ENCODE measurements at regions not wholly inside any gene's neighbourhood (a gene's known extent, or its start where the extent isn't known, plus 50 kb on each side); places are given as distances from the start of the nearest gene placed in this dataset.

- no peak overlapping the region for H3K27ac ChIP-seq (ENCODE audit: insufficient read depth, low read length, poor library complexity, severe bottlenecking)
- no peak for ATAC-seq (ENCODE audit: low read depth in 2 of 2)
- H3K4me3 ChIP-seq (ENCODE audit: low read depth, low read length), result no peak overlapping the region
- no peaks in the 10 kb centered on the region for H3K4me1 Mint-ChIP-seq
- H3K9me3 ChIP-seq (ENCODE audit: control insufficient read depth in 2 of 2, low read length in 2 of 2), result no peaks in the 10 kb centered on the region
- no peak for DNase-seq
- H3K4me3 Mint-ChIP-seq, result no peak overlapping the region
- H3K4me1 ChIP-seq (ENCODE audit: control insufficient read depth, insufficient read depth, low read length, poor library complexity, severe bottlenecking), result no peaks in the 10 kb centered on the region
- no peaks in the 10 kb centered on the region for H3K36me3 Mint-ChIP-seq
- no peaks in the 10 kb centered on the region for H3K27me3 ChIP-seq (ENCODE audit: control insufficient read depth, insufficient read depth, low read length)
- no peaks in the 10 kb centered on the region for H3K36me3 ChIP-seq (ENCODE audit: control insufficient read depth, insufficient read depth, low read length)
- H3K9me3 Mint-ChIP-seq, result peaks cover 0 to 2% (median 0%) of the 10 kb centered on the region in 7 donors
- no peak overlapping the region for H3K27ac Mint-ChIP-seq
- no peaks in the 10 kb centered on the region for H3K27me3 Mint-ChIP-seq
Observed at GRCh38 chr18:73848656-73849055, 299.0 kb downstream of the FBXO15 start.

- no peaks in the 10 kb centered on the region for H3K36me3 Mint-ChIP-seq
- Histone ChIP-seq H3K36me3 (ENCODE audit: control insufficient read depth, insufficient read depth, low read length) (no peaks in the 10 kb centered on the region), H3K4me1 (ENCODE audit: control insufficient read depth, insufficient read depth, low read length, poor library complexity, severe bottlenecking) (no peaks in the 10 kb centered on the region), H3K27ac (ENCODE audit: insufficient read depth, low read length, poor library complexity, severe bottlenecking) (no peak overlapping the region), H3K9me3 (ENCODE audit: control insufficient read depth in 2 of 2, low read length in 2 of 2) (no peaks in the 10 kb centered on the region), H3K4me3 (ENCODE audit: low read depth, low read length) (no peak overlapping the region), H3K27me3 (ENCODE audit: control insufficient read depth, insufficient read depth, low read length) (no peaks in the 10 kb centered on the region)
- no peaks in the 10 kb centered on the region for H3K27me3 Mint-ChIP-seq
- H3K4me1 Mint-ChIP-seq, result peaks cover 0 to 9% (median 2%) of the 10 kb centered on the region in 4 donors
- H3K27ac Mint-ChIP-seq, result no peak overlapping the region
- H3K9me3 Mint-ChIP-seq, result no peaks in the 10 kb centered on the region
- no peak overlapping the region for H3K4me3 Mint-ChIP-seq
- ATAC-seq (ENCODE audit: low read depth in 2 of 2) (no peak), DNase-seq (no peak)
Observed at GRCh38 chr18:73843455-73843854, 304.2 kb downstream of the FBXO15 start.

DNA sequence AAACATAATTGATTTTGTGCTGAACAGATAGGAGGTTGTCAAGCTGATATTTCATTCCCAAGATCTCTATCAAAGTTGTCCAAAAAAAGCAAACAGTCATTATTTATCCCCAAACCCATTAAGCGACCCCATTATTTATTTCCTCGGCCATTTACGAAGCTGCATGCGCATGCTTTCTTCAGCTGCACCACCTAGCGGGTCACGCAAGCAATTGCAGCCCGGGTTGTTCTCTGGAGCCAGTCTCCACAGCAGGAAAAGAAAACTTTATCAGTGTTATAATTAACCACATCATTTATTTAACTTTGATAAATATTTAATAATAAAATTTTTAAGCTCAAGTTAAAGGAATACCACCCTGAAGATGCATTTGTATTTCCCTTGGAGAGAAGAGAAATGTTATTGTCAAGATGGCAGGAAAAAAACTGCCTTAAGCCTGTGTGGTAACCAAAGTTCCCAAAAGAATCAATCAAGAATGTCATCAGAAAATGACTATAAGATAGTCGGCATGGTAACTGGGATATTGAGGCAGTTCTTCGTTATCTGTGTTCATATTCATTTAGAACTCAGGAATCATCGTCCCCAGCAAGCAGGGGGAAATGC lies 304.7 kb downstream of the FBXO15 start:
- no peaks in the 10 kb centered on the region for H3K27me3 ChIP-seq (ENCODE audit: control insufficient read depth, insufficient read depth, low read length)
- no peak overlapping the region for H3K27ac ChIP-seq (ENCODE audit: insufficient read depth, low read length, poor library complexity, severe bottlenecking)
- DNase-seq (peak in 2 of 3 donors; percentile 21 to 47), ATAC-seq (ENCODE audit: low read depth in 2 of 2) (no peak)
- no peaks in the 10 kb centered on the region for H3K9me3 Mint-ChIP-seq
- H3K36me3 Mint-ChIP-seq, result no peaks in the 10 kb centered on the region
- no peaks in the 10 kb centered on the region for H3K27me3 Mint-ChIP-seq
- H3K27ac Mint-ChIP-seq, result no peak overlapping the region
- H3K4me3 ChIP-seq (ENCODE audit: low read depth, low read length), result peak overlapping the region; percentile 60
- peaks cover 0 to 9% (median 2%) of the 10 kb centered on the region in 4 donors for H3K4me1 Mint-ChIP-seq
- peak overlapping the region in 3 of 4 donors; percentile 61 to 79 (median 62) for H3K4me3 Mint-ChIP-seq
- no peaks in the 10 kb centered on the region for H3K4me1 ChIP-seq (ENCODE audit: control insufficient read depth, insufficient read depth, low read length, poor library complexity, severe bottlenecking)
- no peaks in the 10 kb centered on the region for H3K9me3 ChIP-seq (ENCODE audit: control insufficient read depth in 2 of 2, low read length in 2 of 2)
- H3K36me3 ChIP-seq (ENCODE audit: control insufficient read depth, insufficient read depth, low read length), result no peaks in the 10 kb centered on the region

GRCh38 chr18:73841661-73842060 lies 306.0 kb downstream of the FBXO15 start:
- no peaks in the 10 kb centered on the region for H3K9me3 ChIP-seq (ENCODE audit: control insufficient read depth in 2 of 2, low read length in 2 of 2)
- no peak overlapping the region for H3K4me3 Mint-ChIP-seq
- H3K4me1 ChIP-seq (ENCODE audit: control insufficient read depth, insufficient read depth, low read length, poor library complexity, severe bottlenecking), result no peaks in the 10 kb centered on the region
- H3K36me3 ChIP-seq (ENCODE audit: control insufficient read depth, insufficient read depth, low read length), result no peaks in the 10 kb centered on the region
- H3K4me3 ChIP-seq (ENCODE audit: low read depth, low read length), result no peak overlapping the region
- H3K9me3 Mint-ChIP-seq, result no peaks in the 10 kb centered on the region
- no peaks in the 10 kb centered on the region for H3K27me3 ChIP-seq (ENCODE audit: control insufficient read depth, insufficient read depth, low read length)
- no peaks in the 10 kb centered on the region for H3K36me3 Mint-ChIP-seq
- H3K27ac Mint-ChIP-seq, result no peak overlapping the region
- H3K27me3 Mint-ChIP-seq, result no peaks in the 10 kb centered on the region
- no peak overlapping the region for H3K27ac ChIP-seq (ENCODE audit: insufficient read depth, low read length, poor library complexity, severe bottlenecking)
- DNase-seq (no peak), ATAC-seq (ENCODE audit: low read depth in 2 of 2) (no peak)
- peaks cover 0 to 9% (median 2%) of the 10 kb centered on the region in 4 donors for H3K4me1 Mint-ChIP-seq

DNA sequence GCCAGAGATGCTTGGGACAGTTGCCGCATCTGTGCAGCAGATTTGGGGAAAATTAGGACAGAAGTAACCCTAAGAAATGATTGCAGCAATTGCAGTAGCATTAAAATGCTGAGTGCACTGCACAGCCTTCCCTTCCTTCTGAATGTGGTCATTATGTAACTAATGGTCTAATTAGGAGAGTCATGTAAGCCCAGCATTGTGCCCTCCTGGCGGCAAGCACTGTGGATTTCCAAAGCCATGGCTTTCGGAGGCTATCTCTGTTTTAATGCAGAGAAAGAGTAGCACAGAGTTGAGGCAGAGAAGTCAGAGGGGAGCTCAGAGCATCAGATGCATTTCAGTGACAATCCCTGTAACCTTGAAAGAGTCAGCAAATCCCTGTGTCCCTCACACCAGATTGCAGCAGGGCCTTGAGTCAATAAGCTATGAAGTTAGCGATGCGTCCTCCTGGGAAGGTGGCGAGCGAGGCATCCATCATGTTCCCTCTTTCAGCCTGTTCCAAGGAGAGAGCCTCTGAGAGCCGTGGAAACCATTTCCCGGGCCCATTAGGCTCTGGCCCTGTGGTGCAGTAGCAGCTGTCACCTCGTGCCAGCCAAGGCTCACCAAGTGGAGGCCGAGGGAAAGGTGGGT lies 307.2 kb downstream of the FBXO15 start:
- H3K27ac Mint-ChIP-seq, result no peak overlapping the region
- H3K4me1 Mint-ChIP-seq, result peaks cover 0 to 9% (median 2%) of the 10 kb centered on the region in 4 donors
- H3K4me3 Mint-ChIP-seq, result no peak overlapping the region
- Histone ChIP-seq H3K4me3 (ENCODE audit: low read depth, low read length) (no peak overlapping the region), H3K4me1 (ENCODE audit: control insufficient read depth, insufficient read depth, low read length, poor library complexity, severe bottlenecking) (no peaks in the 10 kb centered on the region), H3K9me3 (ENCODE audit: control insufficient read depth in 2 of 2, low read length in 2 of 2) (no peaks in the 10 kb centered on the region), H3K27me3 (ENCODE audit: control insufficient read depth, insufficient read depth, low read length) (no peaks in the 10 kb centered on the region), H3K27ac (ENCODE audit: insufficient read depth, low read length, poor library complexity, severe bottlenecking) (no peak overlapping the region), H3K36me3 (ENCODE audit: control insufficient read depth, insufficient read depth, low read length) (no peaks in the 10 kb centered on the region)
- DNase-seq (no peak), ATAC-seq (ENCODE audit: low read depth in 2 of 2) (no peak)
- H3K9me3 Mint-ChIP-seq, result no peaks in the 10 kb centered on the region
- H3K27me3 Mint-ChIP-seq, result no peaks in the 10 kb centered on the region
- no peaks in the 10 kb centered on the region for H3K36me3 Mint-ChIP-seq

DNA sequence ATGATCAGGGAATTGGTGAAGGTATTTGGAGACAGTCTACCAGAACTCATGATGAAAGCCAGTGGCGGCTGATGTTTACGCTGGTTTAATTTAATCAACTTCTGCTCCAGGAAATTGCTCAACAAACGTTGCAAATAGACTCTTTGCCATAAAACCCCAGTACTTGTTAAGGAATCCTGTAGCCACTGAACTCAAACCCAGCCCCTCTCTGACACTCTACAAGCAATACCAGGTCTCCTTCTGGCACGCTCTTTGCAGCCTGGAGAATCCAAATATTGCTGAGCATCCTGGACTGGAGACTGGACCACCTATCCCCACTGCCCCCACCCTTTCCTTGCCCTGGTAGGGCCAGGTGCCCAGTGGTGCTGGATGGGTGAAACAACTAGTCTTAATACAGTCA lies 308.2 kb downstream of the FBXO15 start:
- H3K9me3 ChIP-seq (ENCODE audit: control insufficient read depth in 2 of 2, low read length in 2 of 2), result no peaks in the 10 kb centered on the region
- H3K36me3 Mint-ChIP-seq, result no peaks in the 10 kb centered on the region
- no peaks in the 10 kb centered on the region for H3K9me3 Mint-ChIP-seq
- no peak for DNase-seq
- H3K36me3 ChIP-seq (ENCODE audit: control insufficient read depth, insufficient read depth, low read length), result no peaks in the 10 kb centered on the region
- H3K27ac Mint-ChIP-seq, result peak overlapping the region in 1 of 3 donors; percentile 73
- no peak for ATAC-seq (ENCODE audit: low read depth in 2 of 2)
- peaks cover 0 to 9% (median 2%) of the 10 kb centered on the region in 4 donors for H3K4me1 Mint-ChIP-seq
- H3K4me3 Mint-ChIP-seq, result no peak overlapping the region
- no peak overlapping the region for H3K27ac ChIP-seq (ENCODE audit: insufficient read depth, low read length, poor library complexity, severe bottlenecking)
- no peaks in the 10 kb centered on the region for H3K27me3 ChIP-seq (ENCODE audit: control insufficient read depth, insufficient read depth, low read length)
- H3K4me1 ChIP-seq (ENCODE audit: control insufficient read depth, insufficient read depth, low read length, poor library complexity, severe bottlenecking), result no peaks in the 10 kb centered on the region
- no peak overlapping the region for H3K4me3 ChIP-seq (ENCODE audit: low read depth, low read length)
- no peaks in the 10 kb centered on the region for H3K27me3 Mint-ChIP-seq

DNA sequence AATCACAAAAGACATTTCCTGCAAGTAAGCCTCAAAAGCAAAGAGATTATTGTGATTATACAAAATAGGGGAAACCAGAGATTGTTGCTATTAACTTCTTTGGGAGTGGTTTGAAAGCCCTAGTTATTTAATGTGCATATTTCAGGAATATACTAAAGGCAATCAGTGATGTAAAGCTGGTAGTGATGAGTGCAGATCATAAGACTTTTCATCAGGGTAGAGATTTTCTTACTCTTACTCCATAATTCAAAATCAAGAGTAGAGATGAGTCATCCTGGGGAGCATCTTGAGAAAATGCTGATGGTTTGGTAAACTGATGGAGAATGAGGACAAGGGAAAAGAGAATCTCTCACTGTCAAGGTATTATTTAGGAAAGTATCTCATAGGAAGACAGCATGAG lies 309.5 kb downstream of the FBXO15 start:
- DNase-seq (no peak), ATAC-seq (ENCODE audit: low read depth in 2 of 2) (no peak)
- Histone ChIP-seq H3K27ac (ENCODE audit: insufficient read depth, low read length, poor library complexity, severe bottlenecking) (no peak overlapping the region), H3K4me1 (ENCODE audit: control insufficient read depth, insufficient read depth, low read length, poor library complexity, severe bottlenecking) (no peaks in the 10 kb centered on the region), H3K9me3 (ENCODE audit: control insufficient read depth in 2 of 2, low read length in 2 of 2) (no peaks in the 10 kb centered on the region), H3K4me3 (ENCODE audit: low read depth, low read length) (no peak overlapping the region), H3K27me3 (ENCODE audit: control insufficient read depth, insufficient read depth, low read length) (no peaks in the 10 kb centered on the region), H3K36me3 (ENCODE audit: control insufficient read depth, insufficient read depth, low read length) (no peaks in the 10 kb centered on the region)
- no peaks in the 10 kb centered on the region for H3K27me3 Mint-ChIP-seq
- no peaks in the 10 kb centered on the region for H3K9me3 Mint-ChIP-seq
- no peak overlapping the region for H3K27ac Mint-ChIP-seq
- peaks cover 0 to 9% (median 2%) of the 10 kb centered on the region in 4 donors for H3K4me1 Mint-ChIP-seq
- H3K4me3 Mint-ChIP-seq, result no peak overlapping the region
- no peaks in the 10 kb centered on the region for H3K36me3 Mint-ChIP-seq
